ENCODE measurements at regions not wholly inside any gene's neighbourhood (a gene's known extent, or its start where the extent isn't known, plus 50 kb on each side); places are given as distances from the start of the nearest gene placed in this dataset.

DNA sequence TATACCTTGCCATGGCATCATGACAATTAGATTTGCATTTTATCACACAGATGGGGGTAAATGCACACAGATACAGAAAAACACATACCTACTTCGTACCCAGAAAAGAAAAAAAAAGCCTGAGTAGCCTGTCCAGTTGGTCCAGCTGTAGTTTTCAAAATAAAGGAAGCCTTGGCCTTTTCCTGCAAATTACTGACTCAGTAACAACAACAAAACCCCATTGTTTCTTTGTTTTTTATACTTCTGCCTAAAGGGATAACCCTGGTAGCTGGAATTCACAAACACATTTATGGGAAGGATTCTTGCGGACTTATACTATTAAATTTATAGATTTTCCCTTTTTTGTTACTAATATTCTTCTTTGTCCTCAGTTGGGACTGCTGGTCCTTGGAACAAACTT lies 156.4 kb upstream of the PCDH10 start:
- H3K4me1 ChIP-seq (ENCODE audit: insufficient read depth, low read length, poor library complexity, severe bottlenecking) = no peaks in the 10 kb centered on the region
- no peak overlapping the region for H3K27ac ChIP-seq (ENCODE audit: low read depth, low read length, poor library complexity, severe bottlenecking)
- H3K9me3 ChIP-seq (ENCODE audit: low read depth, low read length, poor library complexity, severe bottlenecking) = no peaks in the 10 kb centered on the region
- ChIA-PET POLR2A (ENCODE audit: low non-redundant PET) (no interaction called here), CTCF (no interaction called here)
- H3K36me3 ChIP-seq (ENCODE audit: insufficient read depth, low read length, poor library complexity, severe bottlenecking) = no peaks in the 10 kb centered on the region
- H3K27me3 ChIP-seq (replicated peaks; ENCODE audit: insufficient read depth, low read depth, low read length, poor library complexity) = no peaks in the 10 kb centered on the region
- no peak overlapping the region for H3K4me3 ChIP-seq (ENCODE audit: low read depth, low read length, poor library complexity, severe bottlenecking)
- intact Hi-C loops (cut with micrococcal nuclease; ENCODE audit: unreplicated experiment) = no loop called here
- no TSS peak for BruUV-seq (replicated peaks)
- no peak for TF ChIP-seq EZH2 (IDR thresholded peaks at IDR 0.05; ENCODE audit: borderline replicate concordance, low read depth, low read length, poor library complexity, severe bottlenecking)
- TF ChIP-seq, protein P1, sequence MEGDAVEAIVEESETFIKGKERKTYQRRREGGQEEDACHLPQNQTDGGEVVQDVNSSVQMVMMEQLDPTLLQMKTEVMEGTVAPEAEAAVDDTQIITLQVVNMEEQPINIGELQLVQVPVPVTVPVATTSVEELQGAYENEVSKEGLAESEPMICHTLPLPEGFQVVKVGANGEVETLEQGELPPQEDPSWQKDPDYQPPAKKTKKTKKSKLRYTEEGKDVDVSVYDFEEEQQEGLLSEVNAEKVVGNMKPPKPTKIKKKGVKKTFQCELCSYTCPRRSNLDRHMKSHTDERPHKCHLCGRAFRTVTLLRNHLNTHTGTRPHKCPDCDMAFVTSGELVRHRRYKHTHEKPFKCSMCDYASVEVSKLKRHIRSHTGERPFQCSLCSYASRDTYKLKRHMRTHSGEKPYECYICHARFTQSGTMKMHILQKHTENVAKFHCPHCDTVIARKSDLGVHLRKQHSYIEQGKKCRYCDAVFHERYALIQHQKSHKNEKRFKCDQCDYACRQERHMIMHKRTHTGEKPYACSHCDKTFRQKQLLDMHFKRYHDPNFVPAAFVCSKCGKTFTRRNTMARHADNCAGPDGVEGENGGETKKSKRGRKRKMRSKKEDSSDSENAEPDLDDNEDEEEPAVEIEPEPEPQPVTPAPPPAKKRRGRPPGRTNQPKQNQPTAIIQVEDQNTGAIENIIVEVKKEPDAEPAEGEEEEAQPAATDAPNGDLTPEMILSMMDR (conservative IDR thresholded peaks at IDR 0.05; ENCODE audit: low read depth, low read length) = no peak
- DNase-seq (ENCODE audit: low spot score) = no peak

DNA sequence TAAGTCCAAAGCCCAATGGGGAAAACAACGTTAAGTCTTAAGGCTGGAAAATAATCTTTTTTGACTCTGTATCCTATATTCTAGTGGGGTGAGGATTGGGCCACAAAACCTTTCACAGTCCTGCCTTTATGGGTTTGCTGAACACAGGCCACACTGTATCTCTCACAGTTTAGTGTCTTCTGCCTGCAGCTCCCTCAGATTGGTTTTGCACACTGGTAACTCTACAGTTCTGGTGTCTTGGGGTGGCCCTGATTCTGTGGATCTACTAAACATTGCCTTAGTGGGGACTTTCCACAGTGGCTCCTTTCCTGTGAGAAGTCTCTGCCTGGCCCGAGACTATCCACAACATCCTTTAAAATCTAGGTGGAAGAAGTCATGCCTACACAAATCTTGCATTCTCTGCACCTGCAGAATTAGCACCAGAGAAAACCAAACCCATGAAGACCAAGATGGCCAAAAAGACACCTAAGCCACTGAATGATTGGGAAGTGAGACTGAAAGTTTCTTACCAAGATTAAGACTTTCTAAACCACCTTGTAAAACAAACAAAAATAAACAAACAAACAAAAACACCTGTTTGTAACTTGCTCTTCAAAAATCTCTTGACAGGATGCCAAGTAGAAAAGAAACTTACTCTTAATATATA lies 150.4 kb upstream of the PCDH10 start:
- TF ChIP-seq, protein P1 (conservative IDR thresholded peaks at IDR 0.05; ENCODE audit: low read depth, low read length) = no peak
- TF ChIP-seq EZH2 (IDR thresholded peaks at IDR 0.05; ENCODE audit: borderline replicate concordance, low read depth, low read length, poor library complexity, severe bottlenecking) = no peak
- POLR2A ChIA-PET (ENCODE audit: low non-redundant PET) = no interaction called here

DNA sequence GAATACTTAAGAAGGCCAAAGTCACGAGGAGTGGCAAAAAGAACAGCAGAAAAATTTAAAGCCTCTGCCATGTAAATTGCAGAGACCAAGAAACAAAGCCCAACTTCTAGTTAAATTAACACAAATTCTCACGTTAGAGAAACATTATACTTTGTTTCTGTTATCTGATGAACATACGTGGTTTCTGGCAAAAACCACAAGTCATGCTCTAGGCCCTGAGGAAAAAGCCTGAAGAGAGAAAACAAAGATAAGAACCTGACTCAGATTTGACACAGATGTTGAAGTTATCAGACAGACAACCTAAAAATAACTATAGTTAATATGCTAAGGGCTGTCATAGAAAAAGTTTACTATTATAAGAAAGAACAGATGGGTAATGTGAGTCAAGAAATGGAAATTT lies 149.1 kb upstream of the PCDH10 start:
- no peak for TF ChIP-seq EZH2 (IDR thresholded peaks at IDR 0.05; ENCODE audit: borderline replicate concordance, low read depth, low read length, poor library complexity, severe bottlenecking)
- TF ChIP-seq, protein P1 (conservative IDR thresholded peaks at IDR 0.05; ENCODE audit: low read depth, low read length) = no peak
- no peaks in the 10 kb centered on the region for H3K36me3 ChIP-seq (ENCODE audit: insufficient read depth, low read length, poor library complexity, severe bottlenecking)
- ChIA-PET CTCF (no interaction called here), POLR2A (ENCODE audit: low non-redundant PET) (interaction anchor here (0.6 kb wide), 1 partner anchor 62 kb away, joined by 3 read pairs; no protein-coding TSS in a partner anchor)
- H3K27ac ChIP-seq (ENCODE audit: low read depth, low read length, poor library complexity, severe bottlenecking) = no peak overlapping the region
- no peaks in the 10 kb centered on the region for H3K9me3 ChIP-seq (ENCODE audit: low read depth, low read length, poor library complexity, severe bottlenecking)
- BruUV-seq (replicated peaks) = no TSS peak
- no peaks in the 10 kb centered on the region for H3K27me3 ChIP-seq (replicated peaks; ENCODE audit: insufficient read depth, low read depth, low read length, poor library complexity)
- H3K4me1 ChIP-seq (ENCODE audit: insufficient read depth, low read length, poor library complexity, severe bottlenecking) = no peaks in the 10 kb centered on the region
- intact Hi-C loops (cut with micrococcal nuclease; ENCODE audit: unreplicated experiment) = no loop called here
- DNase-seq (ENCODE audit: low spot score) = no peak
- no peak overlapping the region for H3K4me3 ChIP-seq (ENCODE audit: low read depth, low read length, poor library complexity, severe bottlenecking)

More for the DNA sequence above, 150.4 kb upstream of the PCDH10 start:
- CTCF ChIA-PET = no interaction called here
- H3K27me3 ChIP-seq (replicated peaks; ENCODE audit: insufficient read depth, low read depth, low read length, poor library complexity) = no peaks in the 10 kb centered on the region
- no peak for DNase-seq (ENCODE audit: low spot score)
- no peak overlapping the region for H3K4me3 ChIP-seq (ENCODE audit: low read depth, low read length, poor library complexity, severe bottlenecking)
- H3K36me3 ChIP-seq (ENCODE audit: insufficient read depth, low read length, poor library complexity, severe bottlenecking) = no peaks in the 10 kb centered on the region
- no peaks in the 10 kb centered on the region for H3K4me1 ChIP-seq (ENCODE audit: insufficient read depth, low read length, poor library complexity, severe bottlenecking)
- no peak overlapping the region for H3K27ac ChIP-seq (ENCODE audit: low read depth, low read length, poor library complexity, severe bottlenecking)
- BruUV-seq (replicated peaks) = no TSS peak
- intact Hi-C loops (cut with micrococcal nuclease; ENCODE audit: unreplicated experiment) = no loop called here
- no peaks in the 10 kb centered on the region for H3K9me3 ChIP-seq (ENCODE audit: low read depth, low read length, poor library complexity, severe bottlenecking)
